ENCODE measurements at regions not wholly inside any gene's neighbourhood (a gene's known extent, or its start where the extent isn't known, plus 50 kb on each side); places are given as distances from the start of the nearest gene placed in this dataset.

DNA sequence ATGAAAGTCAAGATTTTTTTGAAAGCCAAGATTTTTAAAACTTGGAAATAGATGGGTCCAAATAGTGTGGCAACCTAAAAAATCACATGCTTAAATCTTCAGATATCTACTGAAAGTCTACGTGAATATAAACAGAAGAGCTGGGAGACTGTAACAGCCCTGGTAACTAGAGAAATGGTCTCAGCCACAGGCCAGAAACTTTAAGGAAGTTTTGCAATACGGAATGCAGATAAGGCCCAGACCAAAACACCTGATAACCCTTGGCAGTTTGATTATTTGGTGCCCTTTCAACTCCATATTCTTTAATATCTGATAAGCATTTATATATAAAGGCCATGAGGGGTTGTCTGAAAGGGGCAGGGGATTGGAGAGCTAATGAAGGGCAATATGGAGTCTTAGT lies 537.3 kb upstream of the TGFBR2 start:
- POLR2A ChIA-PET: no interaction called here
- Mint-ChIP-seq H3K36me3 (no peaks in the 10 kb centered on the region), H3K9me3 (no peaks in the 10 kb centered on the region), H3K4me1 (ENCODE audit: low read depth) (no peaks in the 10 kb centered on the region), H3K4me3 (no peak overlapping the region), H3K27ac (no peak overlapping the region), H3K27me3 (peaks cover 16% of the 10 kb centered on the region)
- no peak for DNase-seq
- CTCF ChIA-PET: no interaction called here
- intact Hi-C loops (cut with micrococcal nuclease): no loop called here

DNA sequence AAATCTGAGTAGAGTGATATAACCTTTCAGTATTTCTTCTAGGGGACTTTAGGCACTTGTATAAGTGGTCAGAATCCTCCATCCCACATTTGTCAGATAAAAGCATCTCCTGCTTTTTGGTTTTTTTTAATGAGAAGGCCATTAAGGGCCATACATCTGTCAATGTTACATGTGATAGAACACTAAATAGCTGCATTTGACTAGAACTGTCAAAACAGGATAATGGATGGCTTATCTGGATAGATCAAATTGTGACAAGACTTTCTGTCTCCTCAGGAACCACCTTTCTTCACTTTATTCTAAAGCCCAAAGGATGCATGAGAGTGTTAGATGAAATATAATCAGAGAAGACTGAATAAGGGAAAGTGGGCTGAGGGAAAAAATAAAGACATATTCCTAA lies 533.4 kb upstream of the TGFBR2 start:
- H3K27me3 Mint-ChIP-seq: no peaks in the 10 kb centered on the region
- no peak overlapping the region for H3K4me3 Mint-ChIP-seq
- H3K4me1 Mint-ChIP-seq (ENCODE audit: low read depth): no peaks in the 10 kb centered on the region
- CTCF ChIA-PET: no interaction called here
- no peaks in the 10 kb centered on the region for H3K36me3 Mint-ChIP-seq
- no peak overlapping the region for H3K27ac Mint-ChIP-seq
- POLR2A ChIA-PET: no interaction called here
- no peak for DNase-seq
- no peaks in the 10 kb centered on the region for H3K9me3 Mint-ChIP-seq
- intact Hi-C loops (cut with micrococcal nuclease): no loop called here

DNA sequence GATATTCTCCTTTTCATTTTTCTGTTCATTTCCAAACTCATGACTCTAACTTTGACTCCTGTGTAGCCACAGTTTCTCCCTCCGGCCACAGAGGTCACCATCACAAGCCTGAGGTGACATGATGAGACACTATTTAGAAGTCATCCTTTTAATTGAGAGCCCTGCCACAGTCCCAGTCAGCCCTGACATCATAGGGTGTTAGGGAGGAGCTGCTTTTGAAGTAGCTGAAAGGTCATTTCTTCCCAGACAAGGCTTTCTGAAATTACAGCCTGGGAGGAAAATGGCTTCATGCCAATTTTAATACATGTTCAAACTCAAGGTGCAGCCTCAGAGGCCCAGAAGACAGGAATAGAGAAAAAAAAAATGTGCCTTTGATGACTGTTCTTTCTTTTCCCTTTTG lies 532.8 kb upstream of the TGFBR2 start:
- DNase-seq: peak; percentile 11
- H3K27me3 Mint-ChIP-seq: no peaks in the 10 kb centered on the region
- intact Hi-C loops (cut with micrococcal nuclease): no loop called here
- POLR2A ChIA-PET: no interaction called here
- no peaks in the 10 kb centered on the region for H3K9me3 Mint-ChIP-seq
- no peak overlapping the region for H3K27ac Mint-ChIP-seq
- H3K4me1 Mint-ChIP-seq (ENCODE audit: low read depth): no peaks in the 10 kb centered on the region
- CTCF ChIA-PET: no interaction called here
- H3K4me3 Mint-ChIP-seq: no peak overlapping the region
- H3K36me3 Mint-ChIP-seq: no peaks in the 10 kb centered on the region

DNA sequence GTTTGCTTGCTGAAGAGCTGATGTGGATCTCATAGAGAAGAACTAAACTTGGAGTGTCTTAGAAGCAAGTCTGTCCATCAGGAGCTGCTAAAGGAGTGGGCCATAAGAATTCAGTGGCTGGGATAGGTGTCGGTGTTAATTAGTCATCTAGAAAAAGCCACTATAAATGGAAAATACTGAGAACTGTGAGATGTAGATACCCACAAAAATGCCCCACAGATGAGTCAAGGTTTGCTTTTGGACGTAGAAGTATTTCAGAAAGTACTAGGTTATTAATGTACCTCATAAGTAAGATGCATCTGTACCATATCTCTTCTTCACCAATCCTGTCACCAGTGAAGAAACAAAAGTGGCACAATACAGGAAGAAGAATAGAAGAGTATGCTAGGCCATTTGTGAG lies 530.9 kb upstream of the TGFBR2 start:
- intact Hi-C loops (cut with micrococcal nuclease): no loop called here
- Mint-ChIP-seq H3K4me3 (no peak overlapping the region), H3K36me3 (no peaks in the 10 kb centered on the region), H3K27ac (no peak overlapping the region), H3K27me3 (no peaks in the 10 kb centered on the region), H3K9me3 (no peaks in the 10 kb centered on the region), H3K4me1 (ENCODE audit: low read depth) (no peaks in the 10 kb centered on the region)
- no peak for DNase-seq
- ChIA-PET POLR2A (no interaction called here), CTCF (no interaction called here)

DNA sequence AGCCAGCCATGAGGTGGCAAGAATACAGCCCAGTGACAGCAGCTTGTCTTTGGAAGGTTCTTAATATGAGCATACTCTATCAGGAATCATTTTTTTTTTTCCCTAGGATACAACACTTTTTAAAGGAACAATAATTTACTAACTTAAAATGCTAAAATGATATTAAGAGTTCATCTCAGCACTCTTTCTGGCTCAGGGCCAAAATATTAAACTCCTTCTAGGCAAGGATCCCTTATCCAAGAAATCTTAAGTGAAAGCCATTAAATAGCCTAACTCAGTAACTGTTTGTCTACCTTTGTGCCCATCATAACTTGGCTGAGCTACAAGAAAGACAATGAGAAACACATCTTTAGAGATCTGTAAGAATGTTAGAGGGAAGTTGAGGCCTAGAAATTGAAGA lies 529.5 kb upstream of the TGFBR2 start:
- POLR2A ChIA-PET: no interaction called here
- H3K4me1 Mint-ChIP-seq (ENCODE audit: low read depth): no peaks in the 10 kb centered on the region
- H3K4me3 Mint-ChIP-seq: no peak overlapping the region
- intact Hi-C loops (cut with micrococcal nuclease): no loop called here
- no peaks in the 10 kb centered on the region for H3K36me3 Mint-ChIP-seq
- no peaks in the 10 kb centered on the region for H3K9me3 Mint-ChIP-seq
- CTCF ChIA-PET: interaction anchor here (0.6 kb wide), 1 partner anchor 506 kb away, joined by 3 read pairs; no protein-coding TSS in a partner anchor
- H3K27ac Mint-ChIP-seq: no peak overlapping the region
- DNase-seq: no peak
- no peaks in the 10 kb centered on the region for H3K27me3 Mint-ChIP-seq

DNA sequence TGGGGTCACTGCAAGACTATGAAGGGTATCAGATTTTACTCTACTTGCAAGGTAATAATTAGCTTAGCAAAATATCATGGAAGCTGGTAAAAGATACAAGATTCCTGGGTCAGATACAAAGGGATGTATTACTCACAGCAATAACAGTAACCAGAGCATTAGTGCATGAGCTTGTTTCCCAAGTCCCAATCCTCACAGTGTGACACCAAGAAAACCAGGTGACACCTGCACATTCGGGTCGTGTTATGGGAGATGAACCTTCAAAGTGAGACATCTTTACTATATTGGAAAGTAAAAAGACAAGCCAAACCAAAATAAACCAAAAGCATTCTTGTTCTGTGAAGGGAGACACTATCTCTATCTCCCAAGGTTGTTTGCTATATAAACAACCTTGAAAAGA lies 528.7 kb upstream of the TGFBR2 start:
- H3K27ac Mint-ChIP-seq: no peak overlapping the region
- no peaks in the 10 kb centered on the region for H3K4me1 Mint-ChIP-seq (ENCODE audit: low read depth)
- intact Hi-C loops (cut with micrococcal nuclease): no loop called here
- no peaks in the 10 kb centered on the region for H3K9me3 Mint-ChIP-seq
- peaks cover 4% of the 10 kb centered on the region for H3K27me3 Mint-ChIP-seq
- DNase-seq: no peak
- ChIA-PET CTCF (no interaction called here), POLR2A (no interaction called here)
- H3K36me3 Mint-ChIP-seq: no peaks in the 10 kb centered on the region
- no peak overlapping the region for H3K4me3 Mint-ChIP-seq

DNA sequence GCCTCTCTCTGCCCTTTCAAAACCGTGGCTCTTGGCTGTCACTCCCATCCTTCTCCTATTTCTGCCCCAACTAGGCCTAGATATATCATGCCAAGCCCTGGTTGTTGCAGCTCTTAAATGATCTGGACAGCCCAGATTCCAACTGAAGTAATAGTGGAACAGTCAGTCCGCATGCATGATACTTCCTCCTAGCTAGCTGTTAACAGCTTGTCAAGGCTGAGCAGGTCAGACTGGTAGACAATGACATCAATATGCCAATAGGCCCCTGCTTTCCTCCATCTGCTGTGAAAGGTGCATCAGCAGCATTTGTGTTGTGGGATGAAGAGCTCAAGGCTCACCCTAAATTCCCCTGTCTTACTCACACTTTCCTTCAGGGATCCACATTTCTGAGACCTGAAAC lies 527.7 kb upstream of the TGFBR2 start:
- ChIA-PET CTCF (no interaction called here), POLR2A (no interaction called here)
- intact Hi-C loops (cut with micrococcal nuclease): no loop called here
- peaks cover 4% of the 10 kb centered on the region for H3K27me3 Mint-ChIP-seq
- no peak overlapping the region for H3K27ac Mint-ChIP-seq
- H3K4me3 Mint-ChIP-seq: no peak overlapping the region
- H3K36me3 Mint-ChIP-seq: no peaks in the 10 kb centered on the region
- H3K4me1 Mint-ChIP-seq (ENCODE audit: low read depth): no peaks in the 10 kb centered on the region
- no peaks in the 10 kb centered on the region for H3K9me3 Mint-ChIP-seq
- no peak for DNase-seq

DNA sequence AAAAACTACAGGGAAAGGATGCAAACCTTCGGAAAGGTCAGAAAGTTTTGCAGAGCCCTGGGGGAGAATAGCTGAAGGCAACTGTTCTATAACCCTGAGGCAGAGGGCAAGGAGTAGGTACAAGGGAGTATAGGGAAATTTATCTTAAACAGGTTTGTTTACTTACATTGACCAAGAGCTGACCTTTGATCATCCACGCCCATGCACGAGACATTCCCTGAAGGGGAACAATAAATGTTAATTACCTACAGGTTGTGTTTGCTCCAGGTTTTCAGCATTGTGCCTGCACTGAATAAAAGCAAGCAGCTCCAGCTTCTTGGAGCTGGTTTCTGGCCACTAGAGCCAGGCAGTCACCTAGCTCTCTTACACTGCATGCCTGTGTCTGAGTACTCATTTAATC lies 524.5 kb upstream of the TGFBR2 start:
- Mint-ChIP-seq H3K36me3 (no peaks in the 10 kb centered on the region), H3K9me3 (no peaks in the 10 kb centered on the region), H3K4me3 (no peak overlapping the region), H3K27me3 (peaks cover 4% of the 10 kb centered on the region), H3K4me1 (ENCODE audit: low read depth) (peaks cover 6% of the 10 kb centered on the region), H3K27ac (no peak overlapping the region)
- no peak for DNase-seq
- ChIA-PET CTCF (interaction anchor here (1.6 kb wide), 1 partner anchor 117 kb away, joined by 4 read pairs; no protein-coding TSS in a partner anchor), POLR2A (no interaction called here)
- intact Hi-C loops (cut with micrococcal nuclease): no loop called here

DNA sequence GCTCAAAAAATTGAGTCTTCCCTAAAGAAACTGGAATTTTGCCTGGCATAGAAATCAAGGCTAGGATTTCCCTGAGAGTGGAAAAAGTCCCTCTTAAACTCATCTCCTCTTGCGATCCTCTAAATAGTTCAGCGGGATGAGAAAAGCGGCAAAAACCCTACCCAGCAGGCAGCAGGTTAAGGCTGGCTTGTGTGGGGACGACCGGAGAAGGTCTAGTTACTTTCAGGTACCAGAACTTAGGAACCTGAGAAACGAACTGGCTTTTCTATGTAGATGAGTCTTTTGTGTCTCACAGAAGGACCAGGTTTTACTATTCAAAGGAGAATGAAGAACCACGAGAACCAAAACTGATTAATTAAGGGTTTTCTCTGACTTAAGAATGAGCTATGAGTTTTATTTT lies 523.7 kb upstream of the TGFBR2 start:
- H3K4me1 Mint-ChIP-seq (ENCODE audit: low read depth): peaks cover 6% of the 10 kb centered on the region
- ChIA-PET POLR2A (no interaction called here), CTCF (no interaction called here)
- no peak overlapping the region for H3K4me3 Mint-ChIP-seq
- H3K27ac Mint-ChIP-seq: no peak overlapping the region
- intact Hi-C loops (cut with micrococcal nuclease): no loop called here
- DNase-seq: no peak
- peaks cover 4% of the 10 kb centered on the region for H3K27me3 Mint-ChIP-seq
- no peaks in the 10 kb centered on the region for H3K9me3 Mint-ChIP-seq
- no peaks in the 10 kb centered on the region for H3K36me3 Mint-ChIP-seq

DNA sequence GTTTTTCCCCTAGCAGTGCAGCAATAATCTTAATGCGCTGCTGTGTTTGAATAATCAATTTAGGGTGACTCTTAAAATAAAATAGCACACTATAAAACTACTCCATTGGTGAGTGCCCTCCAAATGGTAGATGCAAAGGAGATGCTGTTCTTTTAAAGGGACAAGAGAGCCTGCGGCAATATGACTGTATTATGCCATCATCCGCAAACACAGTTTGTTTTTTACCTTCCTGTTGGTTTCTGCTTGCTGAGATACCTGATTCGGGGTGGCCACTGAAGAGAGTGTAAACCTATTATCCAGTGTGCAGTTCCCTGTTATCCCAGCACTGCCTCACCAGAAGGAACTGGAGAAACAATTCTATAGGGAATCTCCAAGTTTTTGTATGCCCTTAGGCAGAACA lies 523.1 kb upstream of the TGFBR2 start:
- peaks cover 4% of the 10 kb centered on the region for H3K27me3 Mint-ChIP-seq
- H3K36me3 Mint-ChIP-seq: no peaks in the 10 kb centered on the region
- no peak for DNase-seq
- CTCF ChIA-PET: no interaction called here
- no peak overlapping the region for H3K4me3 Mint-ChIP-seq
- peaks cover 6% of the 10 kb centered on the region for H3K4me1 Mint-ChIP-seq (ENCODE audit: low read depth)
- intact Hi-C loops (cut with micrococcal nuclease): no loop called here
- H3K27ac Mint-ChIP-seq: no peak overlapping the region
- no peaks in the 10 kb centered on the region for H3K9me3 Mint-ChIP-seq
- POLR2A ChIA-PET: no interaction called here

DNA sequence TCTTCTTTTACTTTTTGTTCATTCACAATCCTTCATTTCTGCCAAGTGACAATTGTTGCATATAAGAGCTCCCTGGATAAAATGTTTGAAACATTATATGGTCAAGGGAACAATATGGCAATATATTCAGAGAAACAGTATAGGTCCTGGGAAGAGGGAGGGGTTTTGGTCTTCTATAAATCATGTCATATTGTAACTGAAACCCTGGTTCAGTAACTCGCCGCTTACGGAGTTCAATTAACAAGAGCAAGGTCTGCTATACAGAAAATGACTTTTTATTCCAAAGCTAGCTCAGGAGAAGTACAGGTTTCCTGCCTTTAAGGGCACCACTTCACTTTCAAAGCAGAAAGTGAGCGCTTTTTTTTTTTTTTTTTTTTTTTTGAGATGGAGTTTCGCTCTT lies 522.1 kb upstream of the TGFBR2 start:
- H3K27me3 Mint-ChIP-seq: peaks cover 4% of the 10 kb centered on the region
- peaks cover 6% of the 10 kb centered on the region for H3K4me1 Mint-ChIP-seq (ENCODE audit: low read depth)
- no peak overlapping the region for H3K4me3 Mint-ChIP-seq
- DNase-seq: no peak
- CTCF ChIA-PET: no interaction called here
- no peaks in the 10 kb centered on the region for H3K36me3 Mint-ChIP-seq
- intact Hi-C loops (cut with micrococcal nuclease): no loop called here
- no peak overlapping the region for H3K27ac Mint-ChIP-seq
- no peaks in the 10 kb centered on the region for H3K9me3 Mint-ChIP-seq
- POLR2A ChIA-PET: no interaction called here

DNA sequence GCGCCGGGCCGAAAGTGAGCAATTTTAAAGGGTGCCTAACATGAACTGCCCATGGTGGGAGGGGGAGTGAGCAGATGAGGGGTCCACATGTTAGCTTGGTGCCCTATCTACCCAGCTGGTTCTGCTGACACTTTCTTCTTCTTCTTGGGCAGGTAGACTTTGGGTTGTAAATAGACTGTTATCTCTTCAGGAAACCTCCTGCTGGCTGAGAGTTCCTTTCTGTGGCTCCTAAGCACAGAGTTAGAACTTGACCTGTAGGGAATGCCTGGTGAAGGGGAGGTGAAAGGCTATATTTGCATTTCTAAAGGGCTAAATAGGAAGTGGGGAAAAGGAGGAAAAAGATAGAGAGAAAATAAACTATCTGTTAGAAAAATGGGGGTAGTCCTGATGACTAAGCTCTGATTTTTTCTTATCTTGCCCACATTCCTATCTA lies 521.4 kb upstream of the TGFBR2 start:
- no peaks in the 10 kb centered on the region for H3K9me3 Mint-ChIP-seq
- H3K36me3 Mint-ChIP-seq: no peaks in the 10 kb centered on the region
- peaks cover 6% of the 10 kb centered on the region for H3K4me1 Mint-ChIP-seq (ENCODE audit: low read depth)
- H3K27ac Mint-ChIP-seq: no peak overlapping the region
- H3K4me3 Mint-ChIP-seq: no peak overlapping the region
- POLR2A ChIA-PET: no interaction called here
- intact Hi-C loops (cut with micrococcal nuclease): no loop called here
- CTCF ChIA-PET: interaction anchor here (1.2 kb wide), 1 partner anchor 43 kb away, joined by 3 read pairs; no protein-coding TSS in a partner anchor
- H3K27me3 Mint-ChIP-seq: peaks cover 4% of the 10 kb centered on the region
- no peak for DNase-seq

DNA sequence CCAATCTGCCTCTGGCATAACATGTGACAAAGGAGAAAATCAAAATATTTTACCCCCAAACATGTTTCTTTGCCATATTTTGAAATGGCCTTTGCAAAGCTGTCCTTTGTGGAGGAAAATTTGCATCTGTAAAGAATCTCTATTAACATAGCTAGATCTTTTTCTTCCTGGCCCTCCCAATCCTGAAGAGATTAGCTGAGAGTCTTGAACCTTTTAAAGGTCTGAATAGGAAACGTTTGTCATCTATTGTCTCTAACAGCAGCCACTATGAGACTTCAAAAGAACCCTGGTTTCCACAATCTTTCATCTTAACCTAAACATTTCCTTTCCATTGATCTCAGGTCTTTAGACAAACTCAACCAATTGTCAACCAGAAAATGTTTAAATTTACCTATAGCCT lies 520.9 kb upstream of the TGFBR2 start:
- ChIA-PET CTCF (interaction anchor here (1.2 kb wide), 1 partner anchor 43 kb away, joined by 3 read pairs; no protein-coding TSS in a partner anchor), POLR2A (no interaction called here)
- Mint-ChIP-seq H3K9me3 (no peaks in the 10 kb centered on the region), H3K27me3 (peaks cover 4% of the 10 kb centered on the region), H3K4me1 (ENCODE audit: low read depth) (peaks cover 6% of the 10 kb centered on the region), H3K27ac (no peak overlapping the region), H3K4me3 (no peak overlapping the region), H3K36me3 (no peaks in the 10 kb centered on the region)
- intact Hi-C loops (cut with micrococcal nuclease): no loop called here
- DNase-seq: no peak

DNA sequence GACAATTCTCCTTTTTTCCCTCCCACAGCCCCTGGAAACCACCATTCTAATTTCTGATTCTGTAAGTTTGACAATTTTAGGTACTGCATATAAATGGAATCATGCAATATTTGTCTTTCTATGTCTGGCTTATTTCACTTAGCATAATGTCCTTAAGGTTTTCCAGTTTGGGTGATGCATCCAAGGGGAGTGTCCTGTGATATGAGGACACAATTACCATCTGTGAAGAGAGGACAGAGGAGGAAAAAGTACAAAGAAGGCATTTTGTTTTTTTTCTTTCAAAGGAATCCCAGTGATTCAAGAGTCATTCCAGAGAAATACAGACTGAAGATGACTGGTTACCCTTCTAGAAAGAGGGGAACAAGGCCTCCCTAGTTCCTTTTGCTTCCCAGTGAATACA lies 514.7 kb upstream of the TGFBR2 start:
- ChIA-PET POLR2A (no interaction called here), CTCF (no interaction called here)
- Mint-ChIP-seq H3K4me3 (no peak overlapping the region), H3K9me3 (peaks cover 7% of the 10 kb centered on the region), H3K27me3 (peaks cover 15% of the 10 kb centered on the region), H3K27ac (no peak overlapping the region), H3K4me1 (ENCODE audit: low read depth) (no peaks in the 10 kb centered on the region), H3K36me3 (peaks cover 4% of the 10 kb centered on the region)
- intact Hi-C loops (cut with micrococcal nuclease): no loop called here
- no peak for DNase-seq

Measured in activated CD4-positive, alpha-beta memory T cell treated with anti-CD3 and anti-CD28 coated beads for 36 hours (primary cell).